ENCODE measurements at regions not wholly inside any gene's neighbourhood (a gene's known extent, or its start where the extent isn't known, plus 50 kb on each side); places are given as distances from the start of the nearest gene placed in this dataset.
A peak's percentile ranks its signal among the peaks of the same experiment; 100 is the strongest.
"Not testable (repeated sequence)": the region's sequence is repeated elsewhere in the genome, so short reads cannot be mapped to it uniquely, and the experiment has no call there.

- no peak for DNase-seq
Observed at GRCh38 chr6:122214605-122215318, 184.7 kb upstream of the HSF2 start.

GRCh38 chr6:122220254-122220653 lies 179.2 kb upstream of the HSF2 start:
- DNase-seq: no peak

- DNase-seq: no peak
Observed at GRCh38 chr6:122222761-122223160, 176.7 kb upstream of the HSF2 start.

- DNase-seq: no peak
Observed at GRCh38 chr6:122223251-122223650, 176.2 kb upstream of the HSF2 start.

- DNase-seq: no peak
Observed at GRCh38 chr6:122238861-122239260, 160.6 kb upstream of the HSF2 start.

GRCh38 chr6:122246906-122247658 lies 152.4 kb upstream of the HSF2 start:
- DNase-seq: no peak

- DNase-seq: no peak
Observed at GRCh38 chr6:122248001-122248669, 151.3 kb upstream of the HSF2 start.

DNA sequence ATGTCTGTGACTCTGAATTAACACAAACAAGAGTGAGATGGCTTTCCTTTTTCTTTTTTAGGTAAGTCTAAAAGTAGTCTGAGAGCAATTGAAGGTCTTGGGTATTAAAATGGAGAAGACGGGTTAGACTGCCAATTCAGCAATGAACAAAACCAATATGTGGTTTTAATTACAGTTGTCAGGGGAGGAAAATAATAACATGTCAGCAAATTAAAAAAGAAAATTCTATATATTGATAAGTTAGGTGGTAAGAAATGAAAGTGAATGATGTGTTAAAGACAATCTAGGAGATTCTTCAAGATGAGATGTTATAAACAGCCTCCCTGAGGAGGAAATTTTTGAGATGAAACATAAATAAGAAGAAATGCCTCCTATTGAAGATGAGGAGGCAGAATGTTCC lies 150.6 kb upstream of the HSF2 start:
- no peak for DNase-seq

DNA sequence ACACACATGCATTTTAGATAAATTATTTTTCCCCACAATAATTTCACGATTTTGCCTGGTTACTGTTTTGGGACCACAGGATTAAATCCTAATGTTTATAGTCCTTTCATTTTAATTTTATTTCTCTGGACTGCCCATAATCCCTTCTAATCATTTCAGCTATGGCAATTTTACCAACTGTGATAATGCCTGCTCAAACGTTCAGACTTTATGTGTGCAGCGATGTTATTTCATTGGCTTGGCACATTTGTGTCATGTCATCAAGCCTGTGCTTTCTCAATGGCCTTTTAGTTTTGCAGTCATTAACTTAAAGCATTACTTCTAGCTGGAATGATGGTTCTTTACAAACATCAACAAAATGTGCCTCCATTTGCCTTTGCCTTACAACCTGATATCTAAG lies 140.6 kb upstream of the HSF2 start:
- DNase-seq: no peak

- no peak for DNase-seq
Observed at GRCh38 chr6:122264557-122264956, 134.9 kb upstream of the HSF2 start.

GRCh38 chr6:122265755-122266154 lies 133.7 kb upstream of the HSF2 start:
- DNase-seq: no peak

GRCh38 chr6:122268394-122268793 lies 131.1 kb upstream of the HSF2 start:
- no peak for DNase-seq

- no peak for DNase-seq
Observed at GRCh38 chr6:122276637-122277036, 122.8 kb upstream of the HSF2 start.

DNA sequence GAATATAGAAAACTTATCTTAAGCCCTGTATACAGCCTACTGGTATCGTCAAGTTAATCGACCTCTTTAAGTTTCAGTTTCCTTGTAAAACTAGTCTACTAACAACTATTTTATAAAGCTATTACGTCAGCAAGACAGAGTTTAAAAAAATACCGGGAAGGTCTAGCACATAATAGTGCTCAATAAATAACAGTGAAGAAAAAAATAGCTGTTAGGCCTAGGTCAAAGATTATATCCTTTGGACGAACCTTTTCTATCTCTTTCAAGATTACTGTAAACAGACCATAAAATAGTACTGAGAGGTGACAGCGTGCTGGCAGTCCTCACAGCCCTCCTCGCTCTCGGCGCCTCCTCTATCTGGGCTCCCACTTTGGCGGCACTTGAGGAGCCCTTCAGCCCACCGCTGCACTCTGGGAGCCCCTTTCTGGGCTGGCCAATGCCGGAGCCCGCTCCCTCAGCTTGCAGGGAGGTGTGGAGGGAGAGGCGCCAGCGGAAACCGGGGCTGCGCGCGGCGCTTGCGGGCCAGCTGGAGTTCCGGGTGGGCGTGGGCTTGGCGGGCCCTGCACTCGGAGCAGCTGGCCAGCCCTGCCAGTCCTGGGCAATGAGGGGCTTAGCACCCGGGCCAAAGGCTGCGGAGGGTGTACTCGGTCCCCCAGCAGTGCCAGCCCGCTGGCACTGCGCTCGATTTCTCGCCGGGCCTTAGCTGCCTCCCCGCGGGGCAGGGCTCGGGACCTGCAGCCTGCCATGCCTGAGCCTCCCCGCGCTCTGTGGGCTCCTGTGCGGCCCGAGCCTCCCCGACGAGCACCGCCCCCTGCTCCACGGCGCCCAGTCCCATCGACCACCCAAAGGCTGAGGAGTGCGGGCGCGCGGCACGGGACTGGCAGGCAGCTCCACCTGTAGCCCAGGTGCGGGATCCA lies 119.1 kb upstream of the HSF2 start:
- DNase-seq: not testable (repeated sequence)

GRCh38 chr6:122283884-122284283 lies 115.6 kb upstream of the HSF2 start:
- DNase-seq: no peak

DNA sequence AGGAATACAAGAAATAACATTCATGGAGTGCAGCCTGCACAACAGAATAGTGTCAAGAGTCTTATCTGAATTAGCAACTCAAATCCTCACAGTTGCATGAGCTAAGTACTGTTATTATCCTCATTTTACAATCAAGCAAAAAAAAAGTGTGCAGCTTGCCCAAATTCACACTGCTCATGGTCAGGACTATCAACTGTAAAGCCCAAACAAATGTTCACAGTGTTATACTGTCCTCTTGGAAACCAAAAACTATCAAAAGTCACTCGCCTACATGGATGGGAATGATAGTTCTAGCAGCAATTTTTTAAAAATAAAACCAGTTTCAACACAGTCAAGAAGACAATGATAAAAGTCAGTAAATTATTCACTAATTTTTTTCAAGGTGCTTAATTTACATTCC lies 114.6 kb upstream of the HSF2 start:
- no peak for DNase-seq

DNA sequence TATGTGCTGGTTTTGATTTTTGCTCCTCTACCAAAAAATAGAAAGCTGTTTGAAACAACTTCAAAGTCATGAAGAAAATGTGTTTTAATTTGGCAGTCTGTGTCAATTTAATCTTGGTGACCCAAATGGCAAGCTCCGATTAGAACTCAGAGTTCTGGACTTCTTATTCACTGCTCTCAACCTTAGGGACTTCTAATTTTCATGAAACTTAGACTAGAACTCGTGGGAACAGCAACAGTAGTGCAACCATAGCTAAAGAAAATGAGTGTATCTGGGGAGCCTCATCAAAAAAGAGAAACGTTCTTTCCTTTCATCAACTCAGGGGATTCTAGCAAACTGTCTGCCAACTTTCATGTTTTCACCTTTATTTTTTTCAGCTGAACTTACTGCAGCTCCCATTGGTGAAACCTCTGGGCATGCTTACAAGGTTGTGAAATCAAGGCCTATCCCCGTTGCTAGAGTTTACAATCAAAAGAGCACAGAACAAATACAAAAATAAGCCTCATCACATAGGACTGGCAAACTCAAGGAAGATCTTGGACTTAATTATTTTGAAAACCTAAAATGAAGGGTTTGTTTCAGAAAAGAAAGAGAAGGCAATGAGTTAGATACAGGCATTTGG lies 114.0 kb upstream of the HSF2 start:
- DNase-seq: no peak

GRCh38 chr6:122286512-122286911 lies 112.9 kb upstream of the HSF2 start:
- no peak for DNase-seq

- peak; percentile 7 for DNase-seq
Observed at GRCh38 chr6:122289762-122290539, 109.5 kb upstream of the HSF2 start.

GRCh38 chr6:122297010-122297409 lies 102.4 kb upstream of the HSF2 start:
- DNase-seq: no peak

- DNase-seq: no peak
Observed at GRCh38 chr6:122302067-122302466, 97.4 kb upstream of the HSF2 start.

GRCh38 chr6:122307577-122307976 lies 91.9 kb upstream of the HSF2 start:
- no peak for DNase-seq
